GM21619 (cell line): ENCODE measurements at regions not wholly inside any gene's neighbourhood (a gene's known extent, or its start where the extent isn't known, plus 50 kb on each side); places are given as distances from the start of the nearest gene placed in this dataset.

Source experiments
- ATAC-seq: cut with Tn5 transposase; IDR thresholded peaks from one replicate; pipeline ENCODE4 v1.9.1; 2021; ENCODE audit not compliant: unreplicated experiment

DNA sequence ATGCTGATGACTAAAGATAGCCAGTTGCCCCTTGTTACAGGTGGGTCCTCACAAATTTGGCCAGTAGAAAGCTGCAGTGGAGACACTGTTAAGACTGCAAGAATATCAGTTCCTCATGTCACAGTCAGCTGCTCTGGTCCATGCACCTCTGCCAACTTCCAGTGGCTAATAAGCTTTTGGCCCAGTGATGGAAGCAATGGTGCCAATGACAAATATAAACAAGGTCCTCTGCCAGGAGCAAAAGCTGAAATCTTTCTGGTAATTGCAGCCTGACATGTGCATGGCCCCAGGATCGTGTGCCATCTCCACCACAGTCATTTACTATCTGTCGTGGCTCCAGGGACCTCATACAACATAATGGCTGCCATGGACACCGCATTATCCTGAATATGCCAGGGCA lies 85.4 kb upstream of the TMEM260 start:
- ATAC-seq, result no peak

- ATAC-seq, result no peak
These were observed 81.5 kb upstream of the TMEM260 start for GRCh38 chr14:56498112-56498511.

GRCh38 chr14:56501909-56502530 lies 77.6 kb upstream of the TMEM260 start:
- ATAC-seq, result no peak

DNA sequence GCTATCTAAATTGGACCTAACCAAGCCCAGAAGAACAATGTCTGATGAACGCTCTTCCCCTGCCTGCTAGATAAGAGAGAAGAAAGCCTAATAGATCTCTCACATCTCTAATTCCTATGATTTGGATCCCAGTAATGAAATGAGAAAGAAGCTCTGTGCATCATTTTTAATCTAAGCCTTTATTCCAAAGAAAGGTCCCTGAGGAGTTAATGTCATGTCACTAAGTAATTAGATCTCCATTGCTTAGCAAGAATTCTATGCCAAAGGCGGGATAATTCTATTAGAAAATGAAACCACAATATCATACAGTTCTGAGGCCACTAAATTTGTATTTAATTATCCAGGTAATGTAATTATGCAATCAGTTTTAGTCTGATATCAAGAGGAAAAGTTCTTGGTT lies 74.2 kb upstream of the TMEM260 start:
- no peak for ATAC-seq

DNA sequence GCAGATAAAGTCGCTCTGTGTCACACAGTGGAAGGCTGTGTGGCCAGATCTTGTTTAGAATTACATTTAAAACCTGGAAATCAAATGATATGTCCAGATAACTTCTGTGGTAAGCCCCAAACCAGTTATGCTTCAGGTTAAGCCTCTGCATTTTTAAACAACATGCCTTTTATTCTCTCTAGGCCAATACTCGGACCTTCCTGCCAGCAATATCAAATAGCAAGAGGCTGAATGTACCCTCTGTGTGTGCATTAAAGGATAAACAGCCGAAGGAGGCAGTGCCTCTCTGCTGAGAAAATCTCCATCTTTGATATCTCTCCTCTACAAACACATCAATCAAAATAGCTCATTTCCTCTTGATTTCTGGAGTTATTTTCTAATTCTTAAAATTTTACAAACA lies 67.1 kb upstream of the TMEM260 start:
- no peak for ATAC-seq

DNA sequence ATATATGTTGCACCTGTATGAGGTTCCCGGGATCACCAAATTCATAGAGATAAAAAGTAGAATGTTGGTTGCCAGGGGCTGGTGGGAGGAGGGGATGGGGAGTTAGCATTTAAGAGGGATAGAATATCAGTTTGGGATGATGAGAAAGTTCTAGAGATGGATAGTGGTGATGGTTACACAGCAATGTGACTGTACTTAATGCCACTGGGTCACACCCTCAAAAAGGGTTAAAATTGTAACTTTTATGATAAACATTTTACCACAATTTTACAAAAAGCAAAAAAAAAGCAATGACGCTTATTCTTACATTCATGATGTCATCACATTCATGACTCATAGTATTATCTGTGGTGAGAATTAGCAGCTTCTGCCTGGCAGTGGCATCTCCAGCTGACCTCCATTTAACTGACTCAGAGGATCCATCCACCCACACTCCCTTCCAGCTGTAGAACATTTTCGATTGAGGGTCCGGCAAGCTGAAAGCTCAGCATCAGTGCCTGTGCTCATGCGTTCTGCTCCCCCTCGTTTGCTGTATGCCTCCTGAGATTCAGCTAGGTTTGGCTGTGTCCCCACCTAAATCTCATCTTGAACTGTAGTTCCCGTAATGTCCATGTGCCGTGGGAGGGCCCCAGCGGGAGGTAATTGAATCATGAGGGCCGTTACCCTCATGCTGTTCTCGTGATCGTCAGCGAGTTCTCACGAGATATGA lies 64.8 kb upstream of the TMEM260 start:
- ATAC-seq, result no peak

DNA sequence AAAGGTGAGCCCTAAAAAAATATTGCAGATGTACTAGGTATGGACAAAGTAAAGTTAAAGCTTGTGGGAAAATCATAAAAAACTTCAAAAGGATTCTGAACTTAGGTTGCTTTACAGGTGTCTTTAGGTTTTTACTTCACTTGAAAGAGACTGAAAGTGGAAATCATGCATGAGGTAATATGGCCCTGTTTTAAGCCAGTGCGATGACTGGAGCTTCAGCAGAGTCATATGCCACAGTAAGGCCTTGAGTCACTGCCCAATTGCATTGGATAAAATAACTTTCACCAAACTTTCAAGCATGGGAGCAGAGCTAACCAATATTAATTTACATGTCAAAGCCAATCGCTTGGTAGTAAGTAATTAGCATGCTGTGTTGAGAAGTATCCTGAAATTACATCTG lies 63.9 kb upstream of the TMEM260 start:
- no peak for ATAC-seq

DNA sequence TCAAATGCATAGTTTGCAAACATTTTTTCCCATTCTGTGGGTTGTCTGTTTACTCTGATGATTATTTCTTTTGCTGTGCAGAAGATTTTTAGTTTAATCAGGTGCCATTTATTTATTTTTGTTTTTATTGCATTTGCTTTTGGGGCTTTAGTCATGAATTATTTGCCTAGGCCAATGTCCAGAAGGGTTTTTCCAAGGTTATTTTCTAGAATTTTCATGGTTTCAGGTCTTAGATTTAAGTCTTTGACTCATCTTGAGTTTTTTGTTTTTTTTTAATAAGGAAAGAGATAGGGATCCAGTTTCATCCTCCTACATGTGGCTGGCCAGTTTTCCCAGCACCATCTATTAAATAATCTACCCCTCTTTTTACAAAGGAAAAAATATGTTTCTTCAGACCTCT lies 57.2 kb upstream of the TMEM260 start:
- no peak for ATAC-seq

DNA sequence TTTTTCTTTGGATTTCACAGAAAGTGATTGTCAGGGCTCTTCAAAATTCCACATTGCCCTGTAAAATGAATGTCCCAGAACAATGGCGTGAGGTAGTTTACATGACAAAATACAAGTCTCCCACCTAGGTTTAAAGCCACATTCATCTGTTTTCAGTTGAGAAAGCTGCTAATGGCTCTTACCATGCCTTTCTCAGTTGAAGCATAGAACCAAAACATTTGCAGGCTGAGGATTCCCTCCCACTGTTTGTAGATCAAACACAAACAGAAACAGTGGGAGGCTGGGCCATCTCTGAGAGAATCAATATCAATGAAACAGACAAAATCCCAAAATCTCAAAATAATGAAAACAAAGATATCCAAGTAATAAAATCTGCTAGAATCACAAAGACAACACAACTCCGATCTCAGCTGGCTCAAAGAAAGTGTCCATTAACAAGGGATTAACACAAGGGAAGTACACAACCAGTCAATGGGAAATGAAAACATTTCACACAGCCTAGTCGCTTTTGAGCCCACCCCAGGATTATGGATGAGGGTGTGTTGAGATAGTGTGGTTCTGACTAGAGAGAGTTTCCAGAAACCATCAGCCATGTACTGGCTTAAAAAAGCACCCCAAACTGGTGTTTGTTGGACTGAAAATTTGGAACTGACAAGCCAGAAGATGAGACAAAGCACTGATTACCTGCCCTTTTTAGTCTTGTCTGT lies 54.5 kb upstream of the TMEM260 start:
- no peak for ATAC-seq

DNA sequence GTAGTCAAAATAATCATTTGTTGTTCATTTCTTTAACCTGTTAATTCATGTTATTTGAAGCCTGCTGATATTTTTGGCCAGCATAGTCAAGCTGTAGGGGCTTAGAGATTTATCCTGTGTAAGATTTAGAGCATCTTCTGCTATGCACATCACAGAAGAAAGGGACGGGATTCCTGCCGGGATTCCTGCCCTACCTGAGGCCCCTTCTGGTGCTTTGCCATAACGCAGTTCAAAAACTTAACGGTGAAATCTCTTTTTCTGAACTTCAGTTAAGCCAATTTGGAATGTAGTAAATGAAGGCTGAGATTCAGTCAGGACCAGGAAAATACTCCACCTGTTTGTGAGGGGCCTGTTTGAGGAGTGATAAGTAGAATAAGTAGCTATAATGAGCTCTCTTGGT lies 50.7 kb upstream of the TMEM260 start:
- ATAC-seq, result no peak
